Neutrophil (primary cell): ENCODE measurements at regions not wholly inside any gene's neighbourhood (a gene's known extent, or its start where the extent isn't known, plus 50 kb on each side); places are given as distances from the start of the nearest gene placed in this dataset.

Experiments
- H3K27ac ChIP-seq: fragments of 200-600 bp; sonication (generic); 2 replicates; pipeline ENCODE4 v1.5.1; 2016; ENCODE audit warnings: mild to moderate bottlenecking, moderate library complexity
- H3K27me3 ChIP-seq: fragments of 200-600 bp; sonication (generic); 2 replicates; pipeline ENCODE4 v1.6.0; 2016; ENCODE audit warnings: mild to moderate bottlenecking
- H3K36me3 ChIP-seq: fragments of 200-600 bp; sonication (generic); 2 replicates; pipeline ENCODE4 v1.5.1; 2017
- H3K4me1 ChIP-seq, 2 experiments: fragments of 200-600 bp in 1 of 2; sonication (generic) in 1 of 2; 1 replicate in 1 of 2; 2 replicates in 1 of 2; pipeline versions ENCODE4 v1.5.1 to v1.6.1; 2013 to 2016; ENCODE audit warnings: low read depth in 1 of 2, low read length in 1 of 2, mild to moderate bottlenecking in 1 of 2, moderate library complexity in 1 of 2; ENCODE audit not compliant: control insufficient read depth in 1 of 2, insufficient read depth in 1 of 2
- H3K4me3 ChIP-seq, 2 experiments: fragments of 200-600 bp in 1 of 2; sonication (generic) in 1 of 2; 1 replicate in 1 of 2; 2 replicates in 1 of 2; pipeline ENCODE4 v1.5.1; 2013 to 2016; ENCODE audit warnings: low read depth in 1 of 2, low read length in 1 of 2, mild to moderate bottlenecking in 1 of 2, moderate library complexity in 1 of 2
- H3K9me3 ChIP-seq: fragments of 200-600 bp; sonication (generic); 2 replicates; pipeline ENCODE4 v1.5.1; 2016
- TF ChIP-seq, protein P1 (sequence below): fragments of 200-600 bp; sonication (generic); IDR thresholded peaks from 2 replicates; pipeline ENCODE4 v1.5.1; 2016; ENCODE audit warnings: antibody characterized with exemption

DNA sequence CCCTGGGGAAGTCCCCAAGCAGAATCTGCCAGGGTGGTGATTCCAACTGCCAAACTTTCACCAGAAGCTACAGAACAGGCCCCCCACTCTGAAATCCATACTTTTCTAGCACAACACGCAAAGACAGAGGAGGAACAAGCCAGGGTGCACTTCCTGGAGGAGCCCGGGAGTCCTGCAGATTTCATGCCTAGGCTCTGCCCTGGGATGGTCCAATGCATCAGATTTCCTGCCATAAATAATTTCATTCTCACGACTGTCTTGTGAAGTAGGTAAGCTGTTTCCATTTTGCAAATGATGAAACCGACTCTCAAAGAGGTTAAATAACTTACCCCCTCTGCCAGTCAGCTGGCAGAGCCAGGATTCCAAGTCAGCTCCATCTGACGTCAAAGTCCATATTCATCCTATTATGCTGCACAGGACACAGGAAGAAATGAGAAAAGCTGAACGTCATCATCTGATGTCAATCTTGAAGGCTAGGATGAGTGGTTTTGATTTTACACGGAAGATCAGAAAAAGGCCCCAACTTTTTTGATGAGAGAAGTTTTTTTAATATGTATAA, 134.8 kb upstream of the IGF1R start:
- Histone ChIP-seq H3K27ac (no peak overlapping the region), H3K27me3 (no peaks in the 10 kb centered on the region), H3K4me1 (no peaks in the 10 kb centered on the region), H3K36me3 (no peaks in the 10 kb centered on the region), H3K4me3 (no peak overlapping the region), H3K9me3 (no peaks in the 10 kb centered on the region)
- TF ChIP-seq, protein P1, sequence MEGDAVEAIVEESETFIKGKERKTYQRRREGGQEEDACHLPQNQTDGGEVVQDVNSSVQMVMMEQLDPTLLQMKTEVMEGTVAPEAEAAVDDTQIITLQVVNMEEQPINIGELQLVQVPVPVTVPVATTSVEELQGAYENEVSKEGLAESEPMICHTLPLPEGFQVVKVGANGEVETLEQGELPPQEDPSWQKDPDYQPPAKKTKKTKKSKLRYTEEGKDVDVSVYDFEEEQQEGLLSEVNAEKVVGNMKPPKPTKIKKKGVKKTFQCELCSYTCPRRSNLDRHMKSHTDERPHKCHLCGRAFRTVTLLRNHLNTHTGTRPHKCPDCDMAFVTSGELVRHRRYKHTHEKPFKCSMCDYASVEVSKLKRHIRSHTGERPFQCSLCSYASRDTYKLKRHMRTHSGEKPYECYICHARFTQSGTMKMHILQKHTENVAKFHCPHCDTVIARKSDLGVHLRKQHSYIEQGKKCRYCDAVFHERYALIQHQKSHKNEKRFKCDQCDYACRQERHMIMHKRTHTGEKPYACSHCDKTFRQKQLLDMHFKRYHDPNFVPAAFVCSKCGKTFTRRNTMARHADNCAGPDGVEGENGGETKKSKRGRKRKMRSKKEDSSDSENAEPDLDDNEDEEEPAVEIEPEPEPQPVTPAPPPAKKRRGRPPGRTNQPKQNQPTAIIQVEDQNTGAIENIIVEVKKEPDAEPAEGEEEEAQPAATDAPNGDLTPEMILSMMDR, result no peak

DNA sequence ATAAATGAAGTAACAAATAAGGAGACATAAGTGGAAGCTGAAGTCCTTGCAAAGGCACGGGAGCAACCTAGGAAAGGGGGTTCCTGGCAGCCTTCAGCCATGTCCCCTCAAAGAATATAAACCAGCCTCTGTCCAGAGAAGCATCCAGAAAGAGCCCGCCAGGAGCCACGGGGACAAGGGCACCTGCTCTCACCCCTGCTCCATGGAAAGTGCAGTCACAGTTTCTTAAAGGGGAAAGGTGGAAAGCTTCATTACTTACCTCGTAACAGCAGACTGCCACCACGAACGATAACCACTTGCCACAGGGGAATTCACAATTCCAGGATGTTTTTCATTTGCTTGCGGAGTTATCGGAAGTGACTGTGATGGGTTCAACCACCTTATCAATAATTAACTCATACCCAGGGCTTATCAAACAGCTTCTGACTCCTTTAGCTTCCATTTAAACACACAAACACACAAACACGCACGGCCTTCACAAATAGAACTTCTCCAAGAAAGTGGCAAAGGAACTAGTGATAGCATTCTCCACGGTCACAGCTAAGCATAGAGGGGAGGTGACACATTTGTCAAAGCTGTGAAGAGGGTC, 134.2 kb upstream of the IGF1R start:
- no peak overlapping the region for H3K27ac ChIP-seq
- H3K4me1 ChIP-seq, result peaks cover 4 to 5% of the 10 kb centered on the region in 2 experiments
- no peaks in the 10 kb centered on the region for H3K36me3 ChIP-seq
- H3K4me3 ChIP-seq, result no peak overlapping the region
- H3K9me3 ChIP-seq, result no peaks in the 10 kb centered on the region
- TF ChIP-seq, protein P1, result no peak
- no peaks in the 10 kb centered on the region for H3K27me3 ChIP-seq

DNA sequence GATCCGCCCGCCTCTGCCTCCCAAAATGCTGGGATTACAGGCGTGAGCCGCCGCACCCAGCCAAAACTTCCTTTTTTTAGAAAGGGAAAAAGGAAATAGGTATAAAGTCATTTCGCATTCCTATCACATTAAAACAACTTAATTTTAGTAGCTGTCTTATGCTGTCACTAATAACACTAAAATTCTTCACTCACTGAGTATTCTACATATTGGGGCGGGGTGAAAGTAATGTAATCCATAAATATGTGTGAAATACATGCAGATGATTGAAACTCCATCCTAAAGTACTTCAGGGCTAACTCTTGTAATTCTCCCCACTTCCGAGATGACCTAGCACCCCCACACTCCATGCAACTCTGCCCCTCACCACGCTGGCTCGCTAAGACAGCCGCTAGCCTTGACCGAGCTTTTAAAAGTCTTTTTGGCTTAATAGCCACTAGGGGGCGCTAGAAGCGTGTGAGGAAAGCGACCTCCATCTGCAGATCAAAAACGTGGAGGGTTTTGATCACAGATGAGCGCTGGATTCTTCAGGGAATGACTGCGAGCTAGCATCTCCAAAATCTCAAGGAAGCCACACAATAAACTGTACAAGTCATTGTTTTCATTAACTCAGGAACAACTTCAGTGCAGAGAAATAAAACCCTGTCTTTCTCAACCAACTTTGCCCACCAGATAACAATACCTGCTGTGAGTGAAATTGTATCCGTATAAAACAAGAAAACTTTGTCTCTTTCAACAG, 129.3 kb upstream of the IGF1R start:
- H3K4me3 ChIP-seq, result no peak overlapping the region
- H3K9me3 ChIP-seq, result no peaks in the 10 kb centered on the region
- peaks cover 8 to 9% of the 10 kb centered on the region in 2 experiments for H3K4me1 ChIP-seq
- H3K27ac ChIP-seq, result no peak overlapping the region
- TF ChIP-seq, protein P1, result peak; percentile 73
- no peaks in the 10 kb centered on the region for H3K27me3 ChIP-seq
- H3K36me3 ChIP-seq, result no peaks in the 10 kb centered on the region

DNA sequence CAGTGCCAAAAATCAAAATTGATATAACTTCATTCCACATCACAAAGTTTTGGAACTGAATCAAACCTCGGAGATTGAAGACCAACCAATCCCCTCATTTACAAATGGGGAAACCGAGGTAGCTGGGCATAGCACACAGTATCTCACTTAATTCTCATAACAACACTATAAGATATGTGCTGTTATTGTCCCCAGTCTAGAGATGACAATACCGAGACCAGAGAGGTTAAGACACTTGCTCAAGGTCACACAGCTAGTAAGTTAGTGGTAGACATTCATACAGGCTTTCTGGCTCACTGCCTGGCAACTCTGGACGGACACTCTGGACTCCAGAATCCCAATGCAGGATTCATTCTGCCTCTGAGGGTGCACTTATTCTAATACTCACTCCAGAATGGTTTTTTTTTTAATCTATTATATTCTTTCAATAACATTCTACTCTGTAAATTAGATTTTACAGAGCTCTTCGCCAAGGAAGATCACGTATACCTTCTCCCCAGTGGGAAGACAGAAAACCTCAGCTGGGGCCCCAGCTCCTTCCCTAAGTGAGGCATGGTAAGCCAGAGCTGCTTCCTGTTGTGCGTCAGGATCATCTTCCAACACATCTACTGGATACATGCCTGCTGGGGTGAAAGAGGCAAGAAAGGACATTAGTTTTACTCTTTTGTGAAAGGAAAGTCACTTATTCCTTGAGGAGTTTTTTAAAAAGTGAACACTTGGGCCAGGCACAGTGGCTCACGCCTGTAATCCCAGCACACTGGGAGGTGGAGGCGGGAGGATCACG, 128.4 kb upstream of the IGF1R start:
- Histone ChIP-seq H3K27ac (no peak overlapping the region), H3K27me3 (no peaks in the 10 kb centered on the region), H3K9me3 (no peaks in the 10 kb centered on the region), H3K36me3 (no peaks in the 10 kb centered on the region), H3K4me3 (no peak overlapping the region), H3K4me1 (peaks cover 8 to 14% of the 10 kb centered on the region in 2 experiments)
- TF ChIP-seq, protein P1, result no peak

DNA sequence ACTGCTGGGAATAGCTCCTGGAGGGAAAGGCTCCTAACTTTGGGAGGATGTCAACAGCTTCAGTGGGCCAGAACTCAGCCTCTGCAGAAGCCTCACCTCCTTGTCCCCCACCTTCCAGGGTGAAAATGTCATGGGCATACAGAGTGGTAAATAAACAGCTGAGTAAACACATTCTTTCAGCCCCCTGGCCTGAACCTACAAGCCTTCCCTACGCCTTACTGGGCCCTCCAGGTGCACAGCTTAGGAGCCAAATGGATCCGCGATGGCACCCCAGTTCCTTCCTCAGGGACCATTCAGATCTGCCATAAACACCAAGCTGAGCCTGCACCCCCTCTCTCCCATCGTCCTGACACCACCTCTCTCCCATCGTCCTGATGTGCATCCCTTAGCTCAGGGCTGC, 126.2 kb upstream of the IGF1R start:
- Histone ChIP-seq H3K9me3 (no peaks in the 10 kb centered on the region), H3K36me3 (no peaks in the 10 kb centered on the region), H3K4me3 (no peak overlapping the region), H3K27me3 (no peaks in the 10 kb centered on the region), H3K27ac (no peak overlapping the region), H3K4me1 (peaks cover 20 to 25% of the 10 kb centered on the region in 2 experiments)
- TF ChIP-seq, protein P1, result no peak
